ENCODE measurements at regions not wholly inside any gene's neighbourhood (a gene's known extent, or its start where the extent isn't known, plus 50 kb on each side); places are given as distances from the start of the nearest gene placed in this dataset.

DNA sequence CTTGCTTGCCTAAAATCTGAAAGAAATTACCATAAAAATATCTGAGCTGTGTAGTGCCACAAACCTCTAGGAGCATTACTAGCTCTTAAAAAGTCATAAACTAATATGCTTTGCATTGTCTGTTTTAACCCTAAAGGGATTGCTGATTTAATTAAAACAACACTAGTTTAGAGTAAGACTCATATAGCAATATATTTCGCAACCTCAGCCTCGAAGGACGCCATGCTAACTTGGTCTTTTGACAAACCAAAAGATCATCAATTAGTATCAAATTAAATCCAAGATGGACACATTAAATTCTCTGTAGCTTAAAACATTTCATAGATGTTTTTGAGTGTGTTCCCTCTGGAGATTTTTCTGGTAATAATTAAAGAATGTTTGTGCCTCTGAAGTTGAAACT, 74.8 kb upstream of the KCNQ5 start:
- DNase-seq (ENCODE audit: low spot score) = no peak
- in situ Hi-C loops (cut with MboI; ENCODE audit: low sequenced_read_pairs, unreplicated experiment) = no loop called here
- TF ChIP-seq, protein P1, sequence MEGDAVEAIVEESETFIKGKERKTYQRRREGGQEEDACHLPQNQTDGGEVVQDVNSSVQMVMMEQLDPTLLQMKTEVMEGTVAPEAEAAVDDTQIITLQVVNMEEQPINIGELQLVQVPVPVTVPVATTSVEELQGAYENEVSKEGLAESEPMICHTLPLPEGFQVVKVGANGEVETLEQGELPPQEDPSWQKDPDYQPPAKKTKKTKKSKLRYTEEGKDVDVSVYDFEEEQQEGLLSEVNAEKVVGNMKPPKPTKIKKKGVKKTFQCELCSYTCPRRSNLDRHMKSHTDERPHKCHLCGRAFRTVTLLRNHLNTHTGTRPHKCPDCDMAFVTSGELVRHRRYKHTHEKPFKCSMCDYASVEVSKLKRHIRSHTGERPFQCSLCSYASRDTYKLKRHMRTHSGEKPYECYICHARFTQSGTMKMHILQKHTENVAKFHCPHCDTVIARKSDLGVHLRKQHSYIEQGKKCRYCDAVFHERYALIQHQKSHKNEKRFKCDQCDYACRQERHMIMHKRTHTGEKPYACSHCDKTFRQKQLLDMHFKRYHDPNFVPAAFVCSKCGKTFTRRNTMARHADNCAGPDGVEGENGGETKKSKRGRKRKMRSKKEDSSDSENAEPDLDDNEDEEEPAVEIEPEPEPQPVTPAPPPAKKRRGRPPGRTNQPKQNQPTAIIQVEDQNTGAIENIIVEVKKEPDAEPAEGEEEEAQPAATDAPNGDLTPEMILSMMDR (IDR thresholded peaks at IDR 0.05; ENCODE audit: borderline replicate concordance, control extremely low read depth, extremely low read depth, insufficient read depth, missing control alignments) = no peak

DNA sequence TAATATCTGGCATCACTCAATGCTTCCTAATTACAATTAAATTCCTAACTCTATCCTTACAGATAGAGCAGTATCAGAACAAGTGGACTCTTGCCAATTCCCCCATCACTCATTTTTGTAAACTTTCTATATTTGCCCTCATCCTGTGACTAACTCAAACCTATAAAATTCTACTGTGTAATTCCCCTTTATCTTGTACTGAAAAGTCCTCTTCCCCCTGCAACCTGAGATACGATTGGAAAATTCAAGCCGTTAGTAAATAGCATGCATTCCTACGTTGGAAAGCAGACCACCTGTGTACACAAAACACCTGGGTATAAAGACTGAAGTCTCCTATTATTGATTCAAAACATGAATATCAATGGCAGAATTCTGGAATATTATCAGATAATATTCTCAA, 70.4 kb upstream of the KCNQ5 start:
- TF ChIP-seq, protein P1 (IDR thresholded peaks at IDR 0.05; ENCODE audit: borderline replicate concordance, control extremely low read depth, extremely low read depth, insufficient read depth, missing control alignments) = no peak
- no peak for DNase-seq (ENCODE audit: low spot score)
- in situ Hi-C loops (cut with MboI; ENCODE audit: low sequenced_read_pairs, unreplicated experiment) = no loop called here

DNA sequence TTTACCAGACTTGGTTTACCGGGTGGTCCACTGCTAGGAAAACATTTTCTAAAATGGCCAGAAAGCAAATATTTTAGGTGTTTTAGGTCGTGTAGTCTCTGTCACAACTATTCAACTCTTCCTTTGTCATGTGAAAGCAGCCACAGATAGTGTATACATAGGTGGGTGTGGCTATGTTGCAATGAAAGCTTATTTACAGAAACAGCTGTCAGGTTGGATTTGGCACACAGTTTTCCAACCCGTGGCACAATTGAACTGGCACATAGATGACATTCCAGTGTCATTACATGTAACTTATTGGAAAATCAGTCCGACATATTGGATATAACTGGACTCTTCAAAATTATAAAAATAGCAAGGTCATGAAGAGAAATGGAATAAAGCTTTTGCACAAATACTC, 68.9 kb upstream of the KCNQ5 start:
- no peak for DNase-seq (ENCODE audit: low spot score)
- in situ Hi-C loops (cut with MboI; ENCODE audit: low sequenced_read_pairs, unreplicated experiment) = no loop called here
- TF ChIP-seq, protein P1 (IDR thresholded peaks at IDR 0.05; ENCODE audit: borderline replicate concordance, control extremely low read depth, extremely low read depth, insufficient read depth, missing control alignments) = no peak

DNA sequence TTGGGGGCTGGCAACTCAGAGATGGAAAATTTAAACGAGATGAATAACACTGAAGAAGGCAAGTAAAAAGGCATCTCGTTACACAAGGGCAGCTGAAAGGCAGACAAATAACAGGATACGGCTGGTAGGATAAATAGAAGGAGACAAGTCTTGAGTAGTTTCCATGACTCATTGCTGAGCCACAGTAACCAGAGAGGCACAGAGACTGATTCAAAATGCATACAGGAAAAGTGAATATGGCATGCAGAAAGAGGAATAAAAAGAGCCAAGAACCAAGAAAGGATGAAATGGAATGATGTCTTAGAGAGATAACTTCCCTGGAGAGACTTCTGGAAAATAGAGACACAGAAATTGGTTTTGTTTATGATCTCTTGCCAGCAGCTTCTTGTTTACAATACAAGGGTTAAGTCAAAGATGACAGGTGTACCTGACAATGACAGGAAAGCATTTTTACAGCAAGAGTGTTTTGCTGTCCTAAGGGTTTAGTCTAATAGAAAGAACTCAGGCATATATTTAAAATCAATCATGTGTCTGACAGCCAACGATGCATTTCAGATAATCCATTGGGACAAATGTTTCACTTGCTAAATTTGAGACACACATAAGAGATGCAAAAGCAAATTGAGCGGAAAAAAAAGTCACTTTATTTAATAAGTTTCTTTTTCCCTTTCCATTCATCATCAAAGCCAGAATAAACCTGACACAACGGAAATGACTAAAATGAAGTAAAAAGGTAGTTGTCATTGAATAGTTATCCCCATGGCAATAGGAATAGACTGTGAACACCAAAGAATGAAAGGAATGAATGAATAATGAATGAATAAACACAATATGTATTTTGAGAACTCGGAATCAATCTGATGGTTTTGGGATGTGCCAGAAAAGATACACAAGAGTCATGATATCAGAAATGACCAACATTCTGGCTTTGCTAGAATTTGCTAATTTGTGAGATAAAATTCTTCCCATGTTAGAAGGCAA, 68.0 kb upstream of the KCNQ5 start:
- TF ChIP-seq, protein P1 (IDR thresholded peaks at IDR 0.05; ENCODE audit: borderline replicate concordance, control extremely low read depth, extremely low read depth, insufficient read depth, missing control alignments) = no peak
- in situ Hi-C loops (cut with MboI; ENCODE audit: low sequenced_read_pairs, unreplicated experiment) = no loop called here
- DNase-seq (ENCODE audit: low spot score) = no peak

DNA sequence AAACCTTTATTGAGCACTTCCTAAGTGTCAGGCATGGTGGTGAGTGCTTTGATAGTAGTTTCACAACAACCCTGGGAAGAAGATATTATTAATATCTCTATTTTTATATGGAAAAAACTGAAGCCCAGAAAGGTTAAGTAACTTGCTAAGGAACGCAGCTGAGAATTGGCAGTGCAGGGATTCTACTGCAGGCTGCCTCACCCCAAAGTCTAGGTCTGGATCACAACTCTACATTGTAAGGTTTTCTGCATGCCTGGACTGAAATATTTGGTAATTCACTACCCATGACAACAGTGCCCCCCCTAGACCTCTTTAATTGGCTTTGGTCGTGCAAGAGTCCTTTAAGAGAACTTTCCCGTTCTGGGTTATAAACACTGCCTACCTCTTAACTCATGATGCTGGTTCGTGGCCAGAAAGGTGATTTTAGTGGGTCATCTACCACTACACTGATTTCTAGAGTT, 67.1 kb upstream of the KCNQ5 start:
- TF ChIP-seq, protein P1 (IDR thresholded peaks at IDR 0.05; ENCODE audit: borderline replicate concordance, control extremely low read depth, extremely low read depth, insufficient read depth, missing control alignments) = no peak
- in situ Hi-C loops (cut with MboI; ENCODE audit: low sequenced_read_pairs, unreplicated experiment) = no loop called here
- no peak for DNase-seq (ENCODE audit: low spot score)

DNA sequence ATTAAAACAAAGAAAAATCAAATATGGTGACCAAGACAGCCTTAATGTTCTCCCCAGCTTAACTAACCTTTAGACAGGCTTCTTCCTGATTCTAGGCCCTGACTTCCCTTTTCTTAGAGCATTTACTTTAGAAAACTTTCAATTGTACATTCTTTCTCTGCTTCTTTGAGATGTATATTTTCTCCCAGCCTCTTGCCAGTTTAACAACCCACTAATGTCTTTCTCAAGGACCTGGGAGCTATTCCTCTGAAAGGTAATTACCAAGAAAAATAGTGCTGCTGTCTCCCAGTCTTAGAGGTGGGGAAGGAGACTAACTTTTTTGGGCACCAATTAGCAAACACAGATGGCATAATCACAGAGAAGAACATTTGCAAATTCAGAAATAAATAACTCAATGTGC, 62.8 kb upstream of the KCNQ5 start:
- no peak for DNase-seq (ENCODE audit: low spot score)

More for the DNA sequence above, 62.8 kb upstream of the KCNQ5 start:
- TF ChIP-seq, protein P1 (IDR thresholded peaks at IDR 0.05; ENCODE audit: borderline replicate concordance, control extremely low read depth, extremely low read depth, insufficient read depth, missing control alignments) = no peak
- in situ Hi-C loops (cut with MboI; ENCODE audit: low sequenced_read_pairs, unreplicated experiment) = no loop called here

Data from GM13976 (cell line).